GM10266 (cell line): ENCODE measurements at regions not wholly inside any gene's neighbourhood (a gene's known extent, or its start where the extent isn't known, plus 50 kb on each side); places are given as distances from the start of the nearest gene placed in this dataset.
"Not testable (repeated sequence)": the region's sequence is repeated elsewhere in the genome, so short reads cannot be mapped to it uniquely, and the experiment has no call there.

ENCODE experiments used
- DNase-seq: peaks from one replicate; pipeline ENCODE4 v3.0.0; 2012; ENCODE audit errors: extremely low spot score
- CTCF ChIP-seq: IDR thresholded peaks from 2 replicates; pipeline ENCODE4 v1.5.1; 2012; ENCODE audit warnings: mild to moderate bottlenecking, low read depth; ENCODE audit not compliant: control insufficient read depth, insufficient read depth; ENCODE audit errors: missing control alignments

GRCh38 chr9:21533597-21533996 is 51.5 kb upstream of the IFNE start:
- DNase-seq = no peak
- no peak for TF ChIP-seq CTCF

GRCh38 chr9:21535396-21535795 is 53.3 kb upstream of the IFNE start:
- no peak for DNase-seq
- TF ChIP-seq CTCF = no peak

- no peak for TF ChIP-seq CTCF
Measured at GRCh38 chr9:21542787-21543186, 60.7 kb upstream of the IFNE start.

GRCh38 chr9:21543187-21543586 is 61.1 kb upstream of the IFNE start:
- no peak for DNase-seq
- TF ChIP-seq CTCF = no peak

More at GRCh38 chr9:21542787-21543186, 60.7 kb upstream of the IFNE start:
- no peak for DNase-seq

GRCh38 chr9:21543816-21544215 is 61.7 kb upstream of the IFNE start:
- DNase-seq = not testable (repeated sequence)

- DNase-seq = no peak
- TF ChIP-seq CTCF = no peak
Measured at GRCh38 chr9:21546949-21547348, 64.8 kb upstream of the IFNE start.

GRCh38 chr9:21549251-21549765 is 67.2 kb upstream of the IFNE start:
- no peak for TF ChIP-seq CTCF
- DNase-seq = no peak

- no peak for DNase-seq
- TF ChIP-seq CTCF = no peak
Measured at GRCh38 chr9:21549890-21550289, 67.8 kb upstream of the IFNE start.
